Neutrophil (primary cell): ENCODE measurements at regions not wholly inside any gene's neighbourhood (a gene's known extent, or its start where the extent isn't known, plus 50 kb on each side); places are given as distances from the start of the nearest gene placed in this dataset.

Source experiments
- H3K27ac ChIP-seq: fragments of 200-600 bp; sonication (generic); 2 replicates; pipeline ENCODE4 v1.5.1; 2016; ENCODE audit warnings: mild to moderate bottlenecking, moderate library complexity
- H3K27me3 ChIP-seq: fragments of 200-600 bp; sonication (generic); 2 replicates; pipeline ENCODE4 v1.6.0; 2016; ENCODE audit warnings: mild to moderate bottlenecking
- H3K36me3 ChIP-seq: fragments of 200-600 bp; sonication (generic); 2 replicates; pipeline ENCODE4 v1.5.1; 2017
- H3K4me1 ChIP-seq, 2 experiments: fragments of 200-600 bp in 1 of 2; sonication (generic) in 1 of 2; 1 replicate in 1 of 2; 2 replicates in 1 of 2; pipeline versions ENCODE4 v1.5.1 to v1.6.1; 2013 to 2016; ENCODE audit warnings: low read depth in 1 of 2, low read length in 1 of 2, mild to moderate bottlenecking in 1 of 2, moderate library complexity in 1 of 2; ENCODE audit not compliant: control insufficient read depth in 1 of 2, insufficient read depth in 1 of 2
- H3K4me3 ChIP-seq, 2 experiments: fragments of 200-600 bp in 1 of 2; sonication (generic) in 1 of 2; 1 replicate in 1 of 2; 2 replicates in 1 of 2; pipeline ENCODE4 v1.5.1; 2013 to 2016; ENCODE audit warnings: low read depth in 1 of 2, low read length in 1 of 2, mild to moderate bottlenecking in 1 of 2, moderate library complexity in 1 of 2
- H3K9me3 ChIP-seq: fragments of 200-600 bp; sonication (generic); 2 replicates; pipeline ENCODE4 v1.5.1; 2016
- TF ChIP-seq, protein P1 (sequence below): fragments of 200-600 bp; sonication (generic); IDR thresholded peaks from 2 replicates; pipeline ENCODE4 v1.5.1; 2016; ENCODE audit warnings: antibody characterized with exemption

DNA sequence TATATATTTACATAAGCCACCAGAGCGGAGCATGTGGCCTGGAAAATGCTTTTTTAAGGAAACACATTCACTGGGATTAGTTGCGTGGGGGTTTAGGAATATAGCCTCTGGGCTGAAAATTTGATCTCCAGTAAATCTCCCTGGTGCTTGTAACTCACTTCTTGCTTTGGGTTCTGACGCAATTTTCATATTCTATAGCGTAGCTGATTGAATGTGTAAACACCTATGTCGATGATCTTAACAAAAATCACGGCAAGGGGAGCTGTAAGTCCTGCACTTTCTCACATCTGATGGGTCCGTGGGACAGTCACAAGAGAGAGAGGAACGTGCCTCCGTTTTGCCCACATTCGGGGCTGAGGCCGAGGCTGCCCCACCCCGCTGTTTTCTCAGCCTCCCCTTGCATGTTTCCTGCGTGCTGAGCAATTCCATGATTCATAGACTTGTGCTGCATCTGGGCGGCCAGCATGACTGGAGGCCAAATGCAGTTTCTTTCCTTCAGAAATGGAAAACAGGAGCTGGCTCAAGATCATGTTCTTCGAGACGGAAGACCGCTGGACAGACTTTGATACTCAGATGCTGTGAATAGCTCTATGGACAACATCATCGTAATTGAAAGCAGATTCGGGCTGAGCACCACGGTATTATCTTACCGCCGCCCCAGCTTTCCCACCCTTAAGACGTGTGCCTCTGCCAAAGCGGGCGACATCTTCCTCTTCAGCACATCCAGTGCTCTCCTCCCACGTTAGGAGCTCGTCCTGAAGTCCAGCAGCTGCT is 109.2 kb downstream of the TMEM18 start:
- Histone ChIP-seq H3K4me1 (no peaks in the 10 kb centered on the region), H3K9me3 (no peaks in the 10 kb centered on the region), H3K27me3 (no peaks in the 10 kb centered on the region), H3K27ac (no peak overlapping the region), H3K4me3 (no peak overlapping the region), H3K36me3 (no peaks in the 10 kb centered on the region)
- TF ChIP-seq, protein P1, sequence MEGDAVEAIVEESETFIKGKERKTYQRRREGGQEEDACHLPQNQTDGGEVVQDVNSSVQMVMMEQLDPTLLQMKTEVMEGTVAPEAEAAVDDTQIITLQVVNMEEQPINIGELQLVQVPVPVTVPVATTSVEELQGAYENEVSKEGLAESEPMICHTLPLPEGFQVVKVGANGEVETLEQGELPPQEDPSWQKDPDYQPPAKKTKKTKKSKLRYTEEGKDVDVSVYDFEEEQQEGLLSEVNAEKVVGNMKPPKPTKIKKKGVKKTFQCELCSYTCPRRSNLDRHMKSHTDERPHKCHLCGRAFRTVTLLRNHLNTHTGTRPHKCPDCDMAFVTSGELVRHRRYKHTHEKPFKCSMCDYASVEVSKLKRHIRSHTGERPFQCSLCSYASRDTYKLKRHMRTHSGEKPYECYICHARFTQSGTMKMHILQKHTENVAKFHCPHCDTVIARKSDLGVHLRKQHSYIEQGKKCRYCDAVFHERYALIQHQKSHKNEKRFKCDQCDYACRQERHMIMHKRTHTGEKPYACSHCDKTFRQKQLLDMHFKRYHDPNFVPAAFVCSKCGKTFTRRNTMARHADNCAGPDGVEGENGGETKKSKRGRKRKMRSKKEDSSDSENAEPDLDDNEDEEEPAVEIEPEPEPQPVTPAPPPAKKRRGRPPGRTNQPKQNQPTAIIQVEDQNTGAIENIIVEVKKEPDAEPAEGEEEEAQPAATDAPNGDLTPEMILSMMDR, result no peak

DNA sequence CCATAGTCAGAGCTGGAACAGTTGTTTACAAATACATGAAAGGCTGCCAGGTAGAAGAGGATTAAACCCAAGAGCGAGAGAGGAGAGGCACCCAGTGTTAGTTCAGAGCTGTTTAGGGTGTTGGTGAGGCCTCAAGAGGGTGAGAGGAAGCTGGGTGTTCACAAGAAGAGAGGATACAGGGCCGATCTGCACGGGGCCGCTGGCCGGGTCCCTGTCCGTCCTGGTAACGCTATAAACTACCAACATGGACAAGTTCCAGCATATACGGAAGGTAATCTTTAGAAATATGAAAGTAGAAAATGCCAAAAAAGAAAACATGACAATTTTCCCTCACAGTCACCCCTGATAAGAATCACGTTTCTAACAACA is 109.7 kb downstream of the TMEM18 start:
- Histone ChIP-seq H3K4me1 (no peaks in the 10 kb centered on the region), H3K27ac (no peak overlapping the region), H3K27me3 (no peaks in the 10 kb centered on the region), H3K9me3 (no peaks in the 10 kb centered on the region), H3K4me3 (no peak overlapping the region), H3K36me3 (no peaks in the 10 kb centered on the region)
- TF ChIP-seq, protein P1, result no peak

DNA sequence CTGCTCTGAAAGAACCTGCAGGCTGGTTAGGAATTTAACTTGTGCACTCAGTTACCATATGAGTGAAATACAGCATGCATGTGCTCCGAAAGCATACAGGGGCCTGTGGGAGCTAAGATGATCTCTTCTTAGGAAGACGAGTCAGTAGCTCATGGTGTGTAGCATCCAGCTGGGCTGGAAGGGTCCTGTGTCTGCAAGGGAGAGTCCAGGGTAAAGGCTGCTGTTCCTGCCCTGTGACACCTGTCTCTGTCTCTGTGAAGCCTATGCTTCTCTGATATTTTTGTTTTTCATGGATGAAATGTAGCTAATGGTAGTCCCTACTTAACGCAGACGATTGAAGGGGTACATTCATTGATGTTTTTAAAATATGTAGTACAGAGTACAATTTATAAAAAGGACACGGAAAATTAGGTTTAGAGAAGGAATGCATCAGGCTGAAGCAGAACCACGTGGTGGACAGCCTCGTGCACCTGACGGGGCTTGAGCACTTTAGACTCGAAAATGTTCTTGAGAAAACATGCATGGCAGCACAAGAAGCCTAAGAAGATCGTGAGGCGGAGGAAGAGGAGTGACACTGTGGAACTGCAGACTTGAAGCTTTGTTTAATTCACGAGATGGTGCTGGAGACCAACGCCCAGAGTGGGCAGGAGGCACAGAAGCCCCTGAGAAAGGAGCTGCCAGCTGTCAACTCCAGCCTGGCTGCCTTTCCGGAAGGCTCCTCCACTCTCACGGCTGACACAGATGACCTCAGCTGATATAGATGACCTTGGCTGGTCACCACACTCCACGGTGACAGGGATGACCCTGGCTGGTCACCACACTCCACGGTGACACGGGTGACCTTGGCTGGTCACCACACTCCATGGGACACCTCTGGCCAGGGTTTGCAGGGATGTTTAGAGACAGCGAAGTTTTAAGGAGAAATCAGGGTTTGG is 110.6 kb downstream of the TMEM18 start:
- H3K27me3 ChIP-seq, result no peaks in the 10 kb centered on the region
- no peak overlapping the region for H3K4me3 ChIP-seq
- TF ChIP-seq, protein P1, result no peak
- no peaks in the 10 kb centered on the region for H3K9me3 ChIP-seq
- no peaks in the 10 kb centered on the region for H3K4me1 ChIP-seq
- H3K36me3 ChIP-seq, result no peaks in the 10 kb centered on the region
- H3K27ac ChIP-seq, result no peak overlapping the region

DNA sequence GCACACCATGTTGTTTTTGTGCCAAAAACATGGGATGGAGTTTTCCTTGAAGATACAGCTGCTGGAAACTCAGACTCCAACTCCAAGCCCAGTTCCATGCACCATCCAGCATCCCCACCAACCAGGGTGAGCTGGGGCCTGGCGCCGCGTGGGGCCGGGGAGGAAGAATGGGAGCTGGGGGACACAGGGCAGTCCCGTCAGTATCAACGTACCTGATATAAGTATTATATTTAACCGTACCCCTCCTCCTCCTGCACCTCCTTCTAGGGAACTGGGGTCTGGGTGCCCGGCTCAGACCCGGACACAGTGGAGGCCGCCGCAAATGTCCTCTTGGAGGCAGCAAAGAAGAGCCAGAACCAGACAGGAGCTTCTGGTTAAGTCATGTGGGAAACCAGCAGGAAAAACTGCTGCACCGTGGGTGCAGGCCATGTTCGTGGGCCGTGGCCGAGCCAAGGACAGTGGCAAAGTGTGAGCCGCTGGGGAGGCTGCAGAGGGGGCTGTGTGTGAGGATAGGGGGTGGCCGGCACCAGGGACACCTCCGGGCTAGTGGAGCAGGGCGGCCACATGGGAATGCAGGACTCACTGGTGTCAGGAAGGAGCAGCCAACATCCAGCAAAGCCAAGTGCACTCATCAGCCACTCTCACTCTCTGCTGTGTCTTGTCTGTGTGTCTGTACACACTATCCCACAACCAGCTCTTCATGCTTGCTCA is 112.6 kb downstream of the TMEM18 start:
- H3K4me1 ChIP-seq, result no peaks in the 10 kb centered on the region
- no peaks in the 10 kb centered on the region for H3K27me3 ChIP-seq
- TF ChIP-seq, protein P1, result no peak
- H3K4me3 ChIP-seq, result no peak overlapping the region
- no peak overlapping the region for H3K27ac ChIP-seq
- no peaks in the 10 kb centered on the region for H3K36me3 ChIP-seq
- H3K9me3 ChIP-seq, result no peaks in the 10 kb centered on the region

DNA sequence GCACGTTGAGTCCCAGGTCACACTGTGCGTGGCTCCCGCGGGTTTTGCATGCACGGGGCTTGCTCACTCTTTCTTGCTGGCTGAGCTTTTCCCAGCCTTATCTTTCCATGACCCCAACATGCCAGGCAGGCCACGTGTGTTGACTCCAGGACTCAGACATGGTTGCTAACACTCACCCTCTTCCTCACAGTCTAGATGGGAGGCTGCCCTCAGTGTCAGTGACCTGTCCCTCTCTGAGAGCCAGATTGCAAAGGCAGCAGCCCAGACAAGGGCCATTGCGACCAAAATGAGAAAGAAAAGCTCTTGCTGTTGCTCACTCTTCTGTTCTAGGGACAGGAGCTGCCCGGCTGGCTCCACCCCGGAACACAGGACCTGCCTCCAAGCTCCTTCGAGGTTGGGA is 113.7 kb downstream of the TMEM18 start:
- Histone ChIP-seq H3K27me3 (no peaks in the 10 kb centered on the region), H3K4me1 (no peaks in the 10 kb centered on the region), H3K9me3 (no peaks in the 10 kb centered on the region), H3K27ac (no peak overlapping the region), H3K4me3 (no peak overlapping the region), H3K36me3 (no peaks in the 10 kb centered on the region)
- TF ChIP-seq, protein P1, result no peak
